K562 (cell line): ENCODE measurements at regions not wholly inside any gene's neighbourhood (a gene's known extent, or its start where the extent isn't known, plus 50 kb on each side); places are given as distances from the start of the nearest gene placed in this dataset.

Experiments used
- ATAC-seq: fragments of 200-7000 bp; cut with Tn5 transposase; 3 replicates; pipeline ENCODE4 v1.9.1; 2020; ENCODE audit warnings: moderate library complexity
- BruUV-seq: library from RNA; stranded (reverse); fragments of 400-500 nt; replicated peaks from 2 replicates; lab custom pipeline; 2021; lab: Mats Ljungman, UMichigan
- CTCF ChIA-PET: fragments of 300-600 bp; formaldehyde crosslinking; extraction: SDS; loops from one replicate; lab custom pipeline; 2021; ENCODE audit warnings: low intra/inter-chr PET ratio; lab: Yijun Ruan, JAX
- POLR2A ChIA-PET: fragments of 300-600, 350-650 bp; sonication (Branson Sonifier 250); formaldehyde crosslinking; extraction: SDS; loops from one replicate; lab custom pipeline; 2021; ENCODE audit warnings: antibody characterized with exemption, inconsistent platforms; lab: Yijun Ruan, JAX
- DNase-seq, 4 experiments: peaks; one replicate each; pipeline versions ENCODE4 v3.0.0 to v3.0.0-alpha.2; 2011 to 2018; ENCODE audit warnings: low spot score in 3 of 4, mixed read lengths in 3 of 4; ENCODE audit errors: extremely low read depth in 1 of 4
- FAIRE-seq: peaks from 2 replicates; lab custom pipeline; 2011; peaks lifted over from hg19 to GRCh38; lab: Jason Lieb, UNC
- H2AFZ ChIP-seq: 2 replicates; pipeline ENCODE4 v1.6.0; 2011; ENCODE audit warnings: low read depth, low read length, control low read depth, inconsistent platforms
- H3K27ac ChIP-seq: fragments of 200-600 bp; 3 replicates; pipeline ENCODE4 v1.8.0; 2011; ENCODE audit warnings: low read depth, mild to moderate bottlenecking, control low read depth, inconsistent platforms, low read length, moderate library complexity, mixed read lengths; ENCODE audit errors: extremely low read depth
- H3K27me3 ChIP-seq, 2 experiments: fragments of 300-600 bp in 1 of 2; 2 replicates in 1 of 2; 3 replicates in 1 of 2; pipeline versions ENCODE4 v1.6.0 to v1.8.0; 2011; ENCODE audit warnings: inconsistent platforms in 2 of 2, low read length in 2 of 2, mild to moderate bottlenecking in 1 of 2, mixed read lengths in 1 of 2, moderate library complexity in 1 of 2; ENCODE audit not compliant: control insufficient read depth in 2 of 2, insufficient read depth in 2 of 2
- H3K36me3 ChIP-seq: fragments of 300-600 bp; 3 replicates; pipeline ENCODE4 v1.8.0; 2011; ENCODE audit warnings: mild to moderate bottlenecking, low read length, inconsistent platforms; ENCODE audit not compliant: control insufficient read depth, insufficient read depth
- H3K4me1 ChIP-seq, 2 experiments: fragments of 200-600 bp in 1 of 2; replicated peaks in 1 of 2; 2 replicates in 1 of 2; 3 replicates in 1 of 2; pipeline versions ENCODE4 v1.5.1 to v1.8.0; 2011; ENCODE audit warnings: inconsistent platforms in 2 of 2, low read length in 2 of 2, mild to moderate bottlenecking in 1 of 2, mixed read lengths in 1 of 2, moderate library complexity in 1 of 2; ENCODE audit not compliant: control insufficient read depth in 2 of 2, insufficient read depth in 2 of 2
- H3K4me2 ChIP-seq: 2 replicates; pipeline ENCODE4 v1.6.1; 2011; ENCODE audit warnings: low read length, control low read depth, inconsistent platforms, mixed read lengths; ENCODE audit not compliant: insufficient read depth
- H3K4me3 ChIP-seq: fragments of 200-600 bp; sonication (generic), shearing (Covaris generic); 2 replicates; pipeline ENCODE4 v1.5.1; 2016; ENCODE audit warnings: control low read depth, inconsistent platforms
- H3K79me2 ChIP-seq: fragments of 200-600 bp; 3 replicates; pipeline ENCODE4 v1.8.0; 2011; ENCODE audit warnings: low read length, inconsistent platforms; ENCODE audit not compliant: control insufficient read depth, insufficient read depth
- H3K9ac ChIP-seq, 2 experiments: 2 replicates each; pipeline versions ENCODE4 v1.6.0 to v1.6.1; 2011; ENCODE audit warnings: low read depth in 2 of 2, low read length in 2 of 2, control low read depth in 1 of 2, inconsistent platforms in 1 of 2, mild to moderate bottlenecking in 1 of 2, mixed read lengths in 1 of 2; ENCODE audit not compliant: insufficient read depth in 1 of 2
- H3K9me1 ChIP-seq: one replicate; pipeline ENCODE4 v1.6.0; 2011; ENCODE audit warnings: inconsistent platforms, mild to moderate bottlenecking, low read length, moderate library complexity; ENCODE audit not compliant: control insufficient read depth, insufficient read depth
- H3K9me3 ChIP-seq: replicated peaks from 2 replicates; pipeline ENCODE4 v1.5.1; 2011; ENCODE audit warnings: low read depth, low read length, inconsistent platforms; ENCODE audit not compliant: control insufficient read depth, insufficient read depth
- H4K20me1 ChIP-seq: replicated peaks from 2 replicates; pipeline ENCODE4 v1.6.1; 2011; ENCODE audit warnings: low read length, inconsistent platforms, mixed read lengths; ENCODE audit not compliant: control insufficient read depth, insufficient read depth
- ARID4B ChIP-seq: sonication (generic); formaldehyde crosslinking; IDR thresholded peaks from 2 replicates; pipeline ENCODE4 v1.8.0; 2022; ENCODE audit warnings: mild to moderate bottlenecking, missing genetic modification reagents
- E4F1 ChIP-seq: fragments of 250-450 bp; sonication (Bioruptor Pico); IDR thresholded peaks from 2 replicates; pipeline ENCODE4 v1.5.0; 2021; ENCODE audit warnings: mild to moderate bottlenecking, borderline replicate concordance
- FOXP1 ChIP-seq: sonication (generic); formaldehyde crosslinking; IDR thresholded peaks from 2 replicates; pipeline ENCODE4 v1.8.0; 2022; ENCODE audit warnings: mild to moderate bottlenecking, missing genetic modification reagents
- HMG20B ChIP-seq: fragments of 250-450 bp; sonication (Bioruptor Pico); IDR thresholded peaks from 2 replicates; pipeline ENCODE4 v1.5.0; 2021; ENCODE audit warnings: mild to moderate bottlenecking
- NFIX ChIP-seq: fragments of 250-450 bp; sonication (Bioruptor Pico); IDR thresholded peaks from 2 replicates; pipeline ENCODE4 v1.4.0; 2020; ENCODE audit warnings: low read depth, mild to moderate bottlenecking, moderate library complexity
- NR2C1 ChIP-seq, 2 experiments: fragments of 450-650 bp; IDR thresholded peaks; 2 replicates each; pipeline ENCODE4 v1.6.1; 2017; ENCODE audit warnings: mild to moderate bottlenecking in 2 of 2, antibody characterized with exemption in 1 of 2, inconsistent platforms in 1 of 2, missing compliant biosample characterization in 1 of 2, missing genetic modification characterization in 1 of 2
- RBM25 ChIP-seq: fragments of 200-400 bp; formaldehyde crosslinking; IDR thresholded peaks from 2 replicates; pipeline ENCODE4 v1.6.1; 2018; ENCODE audit warnings: low read length, low read depth, moderate library complexity; ENCODE audit not compliant: severe bottlenecking
- TBP ChIP-seq: optimal IDR thresholded peaks from 2 replicates; pipeline ENCODE3; 2011; ENCODE audit warnings: low read depth, low read length, improper control_type of control experiment
- XRCC4 ChIP-seq: IDR thresholded peaks from one replicate; pipeline ENCODE4 v1.6.1; 2011; ENCODE audit not compliant: insufficient read depth, insufficient read length; ENCODE audit errors: extremely low read depth
- ZNF717 ChIP-seq: fragments of 250-450 bp; sonication (Bioruptor Pico); IDR thresholded peaks from 2 replicates; pipeline ENCODE4 v1.5.0; 2021
- WGBS: fragments of 100-300 bp; shearing (Covaris generic); methylation state at CpG from one replicate; pipeline ENCODE4 v1.1.6; 2016; ENCODE audit warnings: low coverage, mixed read lengths; ENCODE audit not compliant: insufficient coverage; ENCODE audit errors: missing lambda C conversion rate; 5-methylcytosine and 5-hydroxymethylcytosine counted together
- in situ Hi-C: fragments of 300-500 bp; cut with MboI; formaldehyde crosslinking; loops from 4 replicates; pipeline ENCODE4 v1.15.0; 2018; ENCODE audit warnings: inconsistent platforms, mixed read lengths
- intact Hi-C: fragments of 100-400 bp; cut with micrococcal nuclease; formaldehyde crosslinking; loops from 2 replicates; pipeline ENCODE4 v1.14.2; 2022

- TF ChIP-seq FOXP1 (CRISPR knock-in tag) (no peak), RBM25 (no peak), ZNF717 (CRISPR knock-in tag) (no peak)
These were observed 407.1 kb upstream of the CFAP20DC start (continued) for GRCh38 chr3:59456852-59457485.

GRCh38 chr3:59451800-59452746 lies 402.2 kb upstream of the CFAP20DC start:
- Histone ChIP-seq H3K9me1 (no peaks in the 10 kb centered on the region), H3K9ac (no peak overlapping the region), H3K4me3 (no peak overlapping the region), H3K27me3 (no peaks in the 10 kb centered on the region), H3K27ac (no peak overlapping the region), H3K4me1 (no peaks in the 10 kb centered on the region), H3K36me3 (no peaks in the 10 kb centered on the region), H3K79me2 (no peaks in the 10 kb centered on the region), H2AFZ (no peak overlapping the region), H3K9me3 (no peaks in the 10 kb centered on the region), H3K4me2 (no peak overlapping the region), H4K20me1 (no peaks in the 10 kb centered on the region)
- FAIRE-seq (no peak), ATAC-seq (no peak), DNase-seq (no peak)
- POLR2A ChIA-PET: no interaction called here
- intact Hi-C loops (no loop called here), in situ Hi-C loops (no loop called here)
- WGBS: 0% methylated on average over 6 of the region's 7 CpGs
- BruUV-seq: no TSS peak
- CTCF ChIA-PET: no interaction called here
- TF ChIP-seq E4F1: no peak
- TF ChIP-seq XRCC4: no peak
- TF ChIP-seq NR2C1 (IDR thresholded peaks at IDR 0.05): no peak
- no peak for TF ChIP-seq NR2C1 (tag; IDR thresholded peaks at IDR 0.05)
- no peak for TF ChIP-seq TBP
- TF ChIP-seq NFIX (CRISPR knock-in tag): no peak
- TF ChIP-seq ARID4B (CRISPR knock-in tag): no peak
- no peak for TF ChIP-seq HMG20B (CRISPR knock-in tag)
